H9 (cell line): ENCODE measurements at regions not wholly inside any gene's neighbourhood (a gene's known extent, or its start where the extent isn't known, plus 50 kb on each side); places are given as distances from the start of the nearest gene placed in this dataset.

Experiments used
- DNase-seq: peaks from one replicate; pipeline ENCODE4 v3.0.0-alpha.2; 2017
- H2AFZ ChIP-seq: one replicate; pipeline ENCODE4 v1.6.1; 2013; ENCODE audit warnings: mild to moderate bottlenecking, low read length, control low read depth, moderate library complexity
- H2AK5ac ChIP-seq: 2 replicates; pipeline ENCODE4 v1.6.1; 2013; ENCODE audit warnings: low read length, control low read depth, mixed read lengths; ENCODE audit not compliant: insufficient read length
- H2BK120ac ChIP-seq: one replicate; pipeline ENCODE4 v1.6.1; 2013; ENCODE audit warnings: low read depth, mild to moderate bottlenecking, low read length, control low read depth, inconsistent platforms; ENCODE audit not compliant: poor library complexity, severe bottlenecking
- H2BK12ac ChIP-seq: 2 replicates; pipeline ENCODE4 v1.6.1; 2013; ENCODE audit warnings: low read length, control low read depth, mixed read lengths, low read depth; ENCODE audit not compliant: insufficient read length
- H2BK15ac ChIP-seq: 2 replicates; pipeline ENCODE4 v1.6.1; 2013; ENCODE audit warnings: low read depth, low read length, control low read depth
- H2BK20ac ChIP-seq: one replicate; pipeline ENCODE4 v1.6.1; 2013; ENCODE audit warnings: low read depth, mild to moderate bottlenecking, low read length, control low read depth, inconsistent platforms; ENCODE audit not compliant: poor library complexity, severe bottlenecking
- H2BK5ac ChIP-seq: 2 replicates; pipeline ENCODE4 v1.6.1; 2013; ENCODE audit warnings: low read length, control low read depth, mixed read lengths; ENCODE audit not compliant: insufficient read length
- H3K14ac ChIP-seq: 2 replicates; pipeline ENCODE4 v1.6.1; 2013; ENCODE audit warnings: low read length, control low read depth; ENCODE audit not compliant: insufficient read depth
- H3K18ac ChIP-seq: 2 replicates; pipeline ENCODE4 v1.6.1; 2013; ENCODE audit warnings: low read depth, mild to moderate bottlenecking, mixed read lengths, low read length, control low read depth; ENCODE audit not compliant: insufficient read length
- H3K23ac ChIP-seq: 2 replicates; pipeline ENCODE4 v1.6.1; 2013; ENCODE audit warnings: low read length, control low read depth, mixed read lengths, low read depth; ENCODE audit not compliant: insufficient read length
- H3K23me2 ChIP-seq: 2 replicates; pipeline ENCODE4 v1.6.1; 2013; ENCODE audit warnings: low read depth, mild to moderate bottlenecking, mixed read lengths, low read length, control low read depth; ENCODE audit not compliant: insufficient read length, poor library complexity, severe bottlenecking
- H3K27ac ChIP-seq: 2 replicates; pipeline ENCODE4 v1.5.1; 2013; ENCODE audit warnings: low read length, control low read depth, mixed read lengths, low read depth; ENCODE audit not compliant: insufficient read length
- H3K27me3 ChIP-seq: 2 replicates; pipeline ENCODE4 v1.6.1; 2013; ENCODE audit warnings: low read length, control low read depth, inconsistent platforms; ENCODE audit not compliant: insufficient read depth
- H3K4ac ChIP-seq: 2 replicates; pipeline ENCODE4 v1.6.1; 2013; ENCODE audit warnings: low read depth, mild to moderate bottlenecking, control low read depth, inconsistent platforms, low read length, moderate library complexity
- H3K4me1 ChIP-seq: 2 replicates; pipeline ENCODE4 v1.6.1; 2013; ENCODE audit warnings: low read length, control low read depth, inconsistent platforms; ENCODE audit not compliant: insufficient read depth
- H3K4me2 ChIP-seq: 2 replicates; pipeline ENCODE4 v1.6.1; 2013; ENCODE audit warnings: low read length, control low read depth, mixed read lengths; ENCODE audit not compliant: insufficient read length, insufficient read depth
- H3K56ac ChIP-seq: 2 replicates; pipeline ENCODE4 v1.6.1; 2013; ENCODE audit warnings: low read depth, mild to moderate bottlenecking, mixed read lengths, low read length, control low read depth; ENCODE audit not compliant: insufficient read length
- H3K79me1 ChIP-seq: 2 replicates; pipeline ENCODE4 v1.6.1; 2013; ENCODE audit warnings: low read depth, mild to moderate bottlenecking, moderate library complexity, low read length, control low read depth, inconsistent platforms; ENCODE audit not compliant: insufficient read depth, poor library complexity, severe bottlenecking
- H3K79me2 ChIP-seq: 2 replicates; pipeline ENCODE4 v1.6.1; 2013; ENCODE audit warnings: low read length, control low read depth, inconsistent platforms; ENCODE audit not compliant: insufficient read depth
- H3K9ac ChIP-seq: 2 replicates; pipeline ENCODE4 v1.6.1; 2013; ENCODE audit warnings: low read length, control low read depth, mixed read lengths; ENCODE audit not compliant: insufficient read length; ENCODE audit errors: extremely low read depth
- H3K9me3 ChIP-seq: one replicate; pipeline ENCODE4 v1.6.1; 2013; ENCODE audit warnings: low read depth, low read length, inconsistent platforms; ENCODE audit not compliant: control insufficient read depth
- H3T11ph ChIP-seq: one replicate; pipeline ENCODE4 v1.6.1; 2013; ENCODE audit warnings: mild to moderate bottlenecking, low read length, control low read depth, inconsistent platforms
- H4K20me1 ChIP-seq: one replicate; pipeline ENCODE4 v1.6.1; 2013; ENCODE audit not compliant: control insufficient read depth, insufficient read length, insufficient read depth
- H4K5ac ChIP-seq: 2 replicates; pipeline ENCODE4 v1.6.1; 2013; ENCODE audit warnings: low read depth, mild to moderate bottlenecking, mixed read lengths, low read length, control low read depth; ENCODE audit not compliant: insufficient read length
- H4K8ac ChIP-seq: replicated peaks from 2 replicates; pipeline ENCODE4 v1.6.1; 2013; ENCODE audit warnings: low read length, control low read depth, mixed read lengths, low read depth; ENCODE audit not compliant: insufficient read length
- H4K91ac ChIP-seq: 2 replicates; pipeline ENCODE4 v1.6.1; 2013; ENCODE audit warnings: low read depth, mild to moderate bottlenecking, moderate library complexity, mixed read lengths, low read length, control low read depth; ENCODE audit not compliant: insufficient read length
- H3K27ac Mint-ChIP-seq, 3 experiments: 2 replicates in 2 of 3; 3 replicates in 1 of 3; pipeline ENCODE4 v1.8.0; 2020 to 2021; ENCODE audit warnings: mixed read lengths in 3 of 3, mild to moderate bottlenecking in 1 of 3, moderate library complexity in 1 of 3
- H3K27me3 Mint-ChIP-seq: 2 replicates; pipeline ENCODE4 v1.8.0; 2021; ENCODE audit warnings: low read depth, mild to moderate bottlenecking, moderate library complexity, mixed read lengths
- H3K36me3 Mint-ChIP-seq, 3 experiments: 2 replicates in 2 of 3; 3 replicates in 1 of 3; pipeline ENCODE4 v1.8.0; 2020 to 2021; ENCODE audit warnings: low read depth in 3 of 3, mixed read lengths in 3 of 3; ENCODE audit not compliant: insufficient read depth in 1 of 3
- H3K4me1 Mint-ChIP-seq, 2 experiments: 2 replicates each; pipeline ENCODE4 v1.8.0; 2020; ENCODE audit warnings: mixed read lengths in 2 of 2
- H3K4me3 Mint-ChIP-seq, 2 experiments: 2 replicates in 1 of 2; 3 replicates in 1 of 2; pipeline ENCODE4 v1.8.0; 2020 to 2021; ENCODE audit warnings: mild to moderate bottlenecking in 2 of 2, mixed read lengths in 2 of 2, moderate library complexity in 1 of 2
- H3K9me3 Mint-ChIP-seq, 2 experiments: 2 replicates in 1 of 2; 3 replicates in 1 of 2; pipeline ENCODE4 v1.8.0; 2020; ENCODE audit warnings: mild to moderate bottlenecking in 2 of 2, mixed read lengths in 2 of 2, moderate library complexity in 1 of 2
- CTCF ChIP-seq: fragments of 200-600 bp; sonication (generic); conservative IDR thresholded peaks from 3 replicates; pipeline ENCODE4 v1.8.0; 2021; ENCODE audit warnings: antibody characterized with exemption, mild to moderate bottlenecking

DNA sequence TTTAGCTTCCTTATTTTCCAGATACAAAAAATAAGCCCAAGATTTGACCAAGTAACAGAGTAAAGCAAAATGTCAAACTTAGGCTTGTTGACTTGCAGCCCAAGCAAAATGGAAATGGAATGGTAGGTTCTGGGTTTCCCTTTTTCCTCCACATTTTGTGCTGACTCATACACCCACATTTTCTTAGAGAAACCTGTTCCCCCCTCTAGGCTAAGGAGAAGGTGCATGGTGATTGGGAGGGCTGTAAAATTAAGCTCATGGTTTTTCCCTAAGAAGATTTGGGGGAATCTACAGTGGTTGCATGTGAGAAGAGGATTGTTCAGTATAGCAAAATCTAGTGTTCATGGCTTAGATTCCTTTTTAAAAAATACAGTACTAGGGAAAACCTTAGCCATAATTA lies 127.4 kb downstream of the ARL4A start:
- Histone ChIP-seq H2AK5ac (no peak overlapping the region), H2BK5ac (no peak overlapping the region), H3K4ac (no peak overlapping the region), H3K4me1 (no peaks in the 10 kb centered on the region), H2BK120ac (no peak overlapping the region), H3K27ac (no peak overlapping the region), H2BK20ac (no peak overlapping the region), H3K23me2 (no peaks in the 10 kb centered on the region), H3K9me3 (no peaks in the 10 kb centered on the region), H3K79me1 (no peaks in the 10 kb centered on the region), H3K79me2 (no peaks in the 10 kb centered on the region), H3T11ph (no peak overlapping the region), H4K8ac (no peak overlapping the region), H3K4me2 (no peak overlapping the region), H3K56ac (no peak overlapping the region), H3K14ac (no peak overlapping the region), H4K5ac (no peak overlapping the region), H3K9ac (no peak overlapping the region), H4K91ac (no peak overlapping the region), H2BK12ac (no peak overlapping the region), H3K23ac (no peak overlapping the region), H2AFZ (peak overlapping the region; percentile 87), H3K18ac (no peak overlapping the region), H2BK15ac (no peak overlapping the region), H3K27me3 (no peaks in the 10 kb centered on the region), H4K20me1 (no peaks in the 10 kb centered on the region)
- TF ChIP-seq CTCF, result no peak
- peaks cover 0 to 7% (median 5%) of the 10 kb centered on the region in 3 experiments; a peak in 4 of 7 replicates for H3K36me3 Mint-ChIP-seq
- H3K4me3 Mint-ChIP-seq, result no peak overlapping the region
- no peaks in the 10 kb centered on the region for H3K27me3 Mint-ChIP-seq
- H3K4me1 Mint-ChIP-seq, result peaks cover 27% of the 10 kb centered on the region in 2 experiments
- H3K27ac Mint-ChIP-seq, result peak overlapping the region in 1 of 3 experiments; percentile 62; a peak in 1 of 7 replicates
- peaks cover 4 to 5% of the 10 kb centered on the region in 2 experiments; a peak in 2 of 5 replicates for H3K9me3 Mint-ChIP-seq
- no peak for DNase-seq
